Gastrocnemius medialis (tissue), 4 donors: ENCODE measurements at regions not wholly inside any gene's neighbourhood (a gene's known extent, or its start where the extent isn't known, plus 50 kb on each side); places are given as distances from the start of the nearest gene placed in this dataset.

ENCODE experiments used
- ATAC-seq, 2 donors: fragments of 150-250 bp; one replicate each; pipeline ENCODE4 v1.9.1; 2016
- DNase-seq, 2 donors: peaks; one replicate each; pipeline ENCODE4 v3.0.0-alpha.2; 2019
- H3K27ac ChIP-seq, 4 donors: fragments of 200-600 bp; sonication (generic); 1 replicate in 1 of 4; 2 replicates in 3 of 4; pipeline ENCODE4 v1.5.1; 2016 to 2018; ENCODE audit warnings: mild to moderate bottlenecking in 2 of 4, moderate library complexity in 1 of 4
- H3K27me3 ChIP-seq, 3 donors: fragments of 200-600 bp; sonication (generic) in 2 of 3; 1 replicate in 1 of 3; 2 replicates in 2 of 3; pipeline versions ENCODE4 v1.5.1 to v1.6.0; 2016 to 2019; ENCODE audit warnings: mild to moderate bottlenecking in 1 of 3, moderate library complexity in 1 of 3
- H3K36me3 ChIP-seq, 2 donors: fragments of 200-600 bp; sonication (generic) in 1 of 2; one replicate each; pipeline ENCODE4 v1.5.1; 2017 to 2018
- H3K4me1 ChIP-seq, 2 donors: fragments of 200-600 bp; sonication (generic) in 1 of 2; one replicate each; pipeline ENCODE4 v1.5.1; 2016 to 2017; ENCODE audit warnings: mild to moderate bottlenecking in 2 of 2
- H3K4me3 ChIP-seq, 4 donors: fragments of 200-600 bp; sonication (generic) in 3 of 4; 1 replicate in 1 of 4; 2 replicates in 3 of 4; pipeline ENCODE4 v1.5.1; 2016 to 2019; ENCODE audit warnings: mild to moderate bottlenecking in 2 of 4
- H3K9me3 ChIP-seq, 3 donors: fragments of 200-600 bp; sonication (generic) in 2 of 3; 1 replicate in 1 of 3; 2 replicates in 2 of 3; pipeline ENCODE4 v1.5.1; 2016 to 2019
- POLR2A ChIP-seq, 2 donors: fragments of 450-650 bp; IDR thresholded peaks; one replicate each; pipeline ENCODE4 v1.6.1; 2017; ENCODE audit warnings: antibody characterized with exemption in 2 of 2, mild to moderate bottlenecking in 2 of 2, moderate library complexity in 2 of 2
- in situ Hi-C, 4 donors: fragments of 200-750 bp; cut with MboI; loops; one replicate each; pipeline versions ENCODE4 v1.15.0 to v1.8.0; 2017; ENCODE audit warnings: low sequenced_read_pairs in 4 of 4
- intact Hi-C: fragments of 100-400 bp; cut with DNase I; formaldehyde crosslinking; loops from one replicate; pipeline ENCODE4 v1.15.1; 2023; ENCODE audit warnings: low total_unique reads
- TF ChIP-seq, protein P1 (sequence below), 5 experiments: fragments of 450-650 bp in 3 of 5; fragments of 200-600 bp in 2 of 5; sonication (generic) in 2 of 5; IDR thresholded peaks in 4 of 5; conservative IDR thresholded peaks in 1 of 5; 1 replicate in 4 of 5; 2 replicates in 1 of 5; pipeline ENCODE4 v1.5.1; 2016 to 2019; ENCODE audit warnings: antibody characterized with exemption in 5 of 5, mild to moderate bottlenecking in 3 of 5, moderate library complexity in 3 of 5

DNA sequence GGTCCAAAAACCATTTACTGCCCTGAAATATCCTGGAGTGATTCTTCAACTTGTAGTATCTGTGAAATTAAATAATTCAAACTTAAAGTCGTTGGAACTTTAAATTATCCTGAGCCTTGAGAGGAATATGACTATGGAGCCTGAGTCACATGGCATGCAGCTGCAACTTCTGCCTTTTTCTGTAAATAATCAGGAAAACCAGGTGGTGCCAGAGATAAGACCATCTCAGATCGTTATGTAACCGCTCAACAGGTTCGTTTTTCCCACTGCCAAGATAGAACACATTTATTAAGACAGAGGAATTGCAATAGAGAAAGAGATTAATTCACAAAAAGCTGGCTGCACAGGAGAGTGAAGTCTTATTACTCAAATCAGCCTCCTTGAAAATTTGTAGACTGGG lies 876.5 kb downstream of the SUCLG1 start:
- H3K4me3 ChIP-seq, result no peak overlapping the region
- no peaks in the 10 kb centered on the region for H3K36me3 ChIP-seq
- H3K4me1 ChIP-seq, result no peaks in the 10 kb centered on the region
- TF ChIP-seq, protein P1, sequence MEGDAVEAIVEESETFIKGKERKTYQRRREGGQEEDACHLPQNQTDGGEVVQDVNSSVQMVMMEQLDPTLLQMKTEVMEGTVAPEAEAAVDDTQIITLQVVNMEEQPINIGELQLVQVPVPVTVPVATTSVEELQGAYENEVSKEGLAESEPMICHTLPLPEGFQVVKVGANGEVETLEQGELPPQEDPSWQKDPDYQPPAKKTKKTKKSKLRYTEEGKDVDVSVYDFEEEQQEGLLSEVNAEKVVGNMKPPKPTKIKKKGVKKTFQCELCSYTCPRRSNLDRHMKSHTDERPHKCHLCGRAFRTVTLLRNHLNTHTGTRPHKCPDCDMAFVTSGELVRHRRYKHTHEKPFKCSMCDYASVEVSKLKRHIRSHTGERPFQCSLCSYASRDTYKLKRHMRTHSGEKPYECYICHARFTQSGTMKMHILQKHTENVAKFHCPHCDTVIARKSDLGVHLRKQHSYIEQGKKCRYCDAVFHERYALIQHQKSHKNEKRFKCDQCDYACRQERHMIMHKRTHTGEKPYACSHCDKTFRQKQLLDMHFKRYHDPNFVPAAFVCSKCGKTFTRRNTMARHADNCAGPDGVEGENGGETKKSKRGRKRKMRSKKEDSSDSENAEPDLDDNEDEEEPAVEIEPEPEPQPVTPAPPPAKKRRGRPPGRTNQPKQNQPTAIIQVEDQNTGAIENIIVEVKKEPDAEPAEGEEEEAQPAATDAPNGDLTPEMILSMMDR (IDR thresholded peaks at IDR 0.05 in 4 of 5, conservative IDR thresholded peaks at IDR 0.05 in 1 of 5), result no peak
- TF ChIP-seq POLR2A (IDR thresholded peaks at IDR 0.05), result no peak
- H3K27ac ChIP-seq, result no peak overlapping the region
- H3K9me3 ChIP-seq, result no peaks in the 10 kb centered on the region
- ATAC-seq (no peak), DNase-seq (no peak)
- in situ Hi-C loops, result no loop called here
- intact Hi-C loops, result no loop called here
- no peaks in the 10 kb centered on the region for H3K27me3 ChIP-seq

DNA sequence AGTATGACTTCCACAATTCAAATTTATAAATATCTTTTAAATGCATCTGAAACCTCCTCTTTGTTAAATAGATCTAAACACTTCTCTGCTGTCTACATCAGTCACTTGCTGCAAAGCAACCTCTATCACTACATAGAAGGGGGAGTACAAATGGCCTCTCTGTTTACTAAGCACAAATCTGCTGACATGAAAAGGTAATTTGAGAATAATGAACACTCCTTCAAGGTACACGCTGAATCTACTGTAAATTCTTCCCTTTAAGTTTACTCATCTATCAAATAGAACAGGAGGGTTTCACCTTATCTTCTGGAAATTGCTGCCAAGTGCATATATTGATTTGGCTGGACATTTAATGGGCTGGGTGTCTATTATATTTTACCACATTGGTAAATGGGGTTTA lies 879.6 kb downstream of the SUCLG1 start:
- in situ Hi-C loops, result no loop called here
- TF ChIP-seq, protein P1 (IDR thresholded peaks at IDR 0.05 in 4 of 5, conservative IDR thresholded peaks at IDR 0.05 in 1 of 5), result no peak
- TF ChIP-seq POLR2A (IDR thresholded peaks at IDR 0.05), result no peak
- intact Hi-C loops, result no loop called here

DNA sequence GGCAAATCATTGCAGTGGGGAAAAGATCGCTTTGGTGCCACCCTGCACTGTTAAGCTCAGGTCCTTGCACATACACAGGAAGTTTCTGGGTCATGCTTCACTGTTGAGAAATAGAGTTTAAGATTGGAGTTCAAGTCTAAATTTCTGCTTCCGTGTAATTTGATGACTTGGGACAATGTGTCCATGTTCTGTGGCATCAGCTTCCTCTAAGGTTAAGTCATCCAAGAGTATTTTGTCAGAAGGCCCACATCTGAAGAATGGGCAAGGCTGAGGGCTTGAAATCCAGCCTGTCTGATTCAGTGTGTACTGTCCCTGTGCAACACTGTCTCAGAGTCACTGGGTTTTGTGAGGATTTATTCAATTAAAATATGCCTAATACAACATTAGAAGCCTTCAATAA lies 880.7 kb downstream of the SUCLG1 start:
- DNase-seq, result no peak

More for the DNA sequence above, 879.6 kb downstream of the SUCLG1 start:
- no peaks in the 10 kb centered on the region for H3K9me3 ChIP-seq
- no peaks in the 10 kb centered on the region for H3K36me3 ChIP-seq
- no peaks in the 10 kb centered on the region for H3K4me1 ChIP-seq
- no peak overlapping the region for H3K27ac ChIP-seq
- no peak overlapping the region for H3K4me3 ChIP-seq
- no peak for ATAC-seq
- H3K27me3 ChIP-seq, result no peaks in the 10 kb centered on the region
- no peak for DNase-seq

DNA sequence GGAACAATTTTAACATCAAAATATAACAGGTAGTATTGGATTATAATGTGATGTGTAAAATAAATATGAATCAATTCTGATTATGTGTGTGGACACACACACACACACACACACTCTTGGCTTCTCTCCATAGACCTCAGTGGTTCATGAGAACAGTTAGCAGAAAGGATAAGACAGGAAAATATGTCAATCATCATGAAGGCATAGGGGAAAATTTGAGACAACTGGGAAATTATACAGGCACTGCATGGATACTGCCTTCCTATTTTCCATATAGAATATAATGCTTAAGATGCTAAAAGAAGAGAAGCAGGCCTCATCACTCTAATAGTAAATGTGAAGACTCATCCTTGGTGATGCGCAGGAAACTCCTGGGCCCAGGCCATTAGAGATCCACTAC lies 884.5 kb downstream of the SUCLG1 start:
- Histone ChIP-seq H3K27me3 (no peaks in the 10 kb centered on the region), H3K36me3 (no peaks in the 10 kb centered on the region), H3K9me3 (no peaks in the 10 kb centered on the region), H3K4me1 (no peaks in the 10 kb centered on the region), H3K27ac (no peak overlapping the region), H3K4me3 (no peak overlapping the region)
- no peak for TF ChIP-seq POLR2A (IDR thresholded peaks at IDR 0.05)
- TF ChIP-seq, protein P1 (IDR thresholded peaks at IDR 0.05 in 4 of 5, conservative IDR thresholded peaks at IDR 0.05 in 1 of 5), result no peak
- ATAC-seq (no peak), DNase-seq (no peak)
- in situ Hi-C loops (no loop called here), intact Hi-C loops (no loop called here)

More for the DNA sequence above, 880.7 kb downstream of the SUCLG1 start:
- intact Hi-C loops (no loop called here), in situ Hi-C loops (no loop called here)
- no peaks in the 10 kb centered on the region for H3K27me3 ChIP-seq
- ATAC-seq, result peak; percentile 74 to 90
- no peaks in the 10 kb centered on the region for H3K36me3 ChIP-seq
- no peak overlapping the region for H3K4me3 ChIP-seq
- H3K4me1 ChIP-seq, result no peaks in the 10 kb centered on the region
- TF ChIP-seq POLR2A (IDR thresholded peaks at IDR 0.05), result no peak
- TF ChIP-seq, protein P1 (IDR thresholded peaks at IDR 0.05 in 4 of 5, conservative IDR thresholded peaks at IDR 0.05 in 1 of 5), result no peak
- no peaks in the 10 kb centered on the region for H3K9me3 ChIP-seq
- peak overlapping the region in 1 of 4 donors; percentile 25 for H3K27ac ChIP-seq

DNA sequence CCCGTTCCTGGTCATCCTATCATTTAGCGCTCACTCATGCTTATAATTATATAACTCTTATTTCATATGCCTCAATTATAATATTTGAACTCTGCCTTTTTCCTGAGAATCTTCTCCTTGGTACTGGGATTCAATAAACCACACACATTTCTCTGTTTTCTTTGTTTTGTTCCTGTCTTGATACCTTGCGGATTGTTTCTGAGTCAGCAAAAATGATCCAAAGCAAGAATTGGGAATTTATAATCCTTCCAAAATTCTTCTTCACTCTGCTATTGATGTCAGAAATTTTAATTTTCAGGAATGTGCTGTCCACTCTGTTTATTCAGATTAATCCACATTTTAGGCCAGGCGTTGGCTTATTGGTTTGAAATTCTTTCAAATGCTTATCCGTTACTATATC lies 886.0 kb downstream of the SUCLG1 start:
- H3K27ac ChIP-seq, result no peak overlapping the region
- no peak for DNase-seq
- no peak for TF ChIP-seq POLR2A (IDR thresholded peaks at IDR 0.05)
- TF ChIP-seq, protein P1 (IDR thresholded peaks at IDR 0.05 in 4 of 5, conservative IDR thresholded peaks at IDR 0.05 in 1 of 5), result no peak
- H3K4me3 ChIP-seq, result no peak overlapping the region
- intact Hi-C loops, result no loop called here
- H3K36me3 ChIP-seq, result no peaks in the 10 kb centered on the region
- in situ Hi-C loops, result no loop called here
- H3K9me3 ChIP-seq, result no peaks in the 10 kb centered on the region
- H3K27me3 ChIP-seq, result no peaks in the 10 kb centered on the region
- H3K4me1 ChIP-seq, result no peaks in the 10 kb centered on the region
- no peak for ATAC-seq
